ENCODE measurements at regions not wholly inside any gene's neighbourhood (a gene's known extent, or its start where the extent isn't known, plus 50 kb on each side); places are given as distances from the start of the nearest gene placed in this dataset.
A peak's percentile ranks its signal among the peaks of the same experiment; 100 is the strongest.
"Not testable (repeated sequence)": the region's sequence is repeated elsewhere in the genome, so short reads cannot be mapped to it uniquely, and the experiment has no call there.

- no peak for DNase-seq (ENCODE audit: low read depth in 3 of 3, low spot score in 2 of 3)
These were observed 87.1 kb upstream of the KCNA1 start for GRCh38 chr12:4822572-4822971.

- DNase-seq (ENCODE audit: low read depth in 3 of 3, low spot score in 2 of 3), result no peak
These were observed 85.3 kb upstream of the KCNA1 start for GRCh38 chr12:4824380-4824779.

GRCh38 chr12:4825011-4825858 lies 84.5 kb upstream of the KCNA1 start:
- no peak for DNase-seq (ENCODE audit: low read depth in 3 of 3, low spot score in 2 of 3)

DNA sequence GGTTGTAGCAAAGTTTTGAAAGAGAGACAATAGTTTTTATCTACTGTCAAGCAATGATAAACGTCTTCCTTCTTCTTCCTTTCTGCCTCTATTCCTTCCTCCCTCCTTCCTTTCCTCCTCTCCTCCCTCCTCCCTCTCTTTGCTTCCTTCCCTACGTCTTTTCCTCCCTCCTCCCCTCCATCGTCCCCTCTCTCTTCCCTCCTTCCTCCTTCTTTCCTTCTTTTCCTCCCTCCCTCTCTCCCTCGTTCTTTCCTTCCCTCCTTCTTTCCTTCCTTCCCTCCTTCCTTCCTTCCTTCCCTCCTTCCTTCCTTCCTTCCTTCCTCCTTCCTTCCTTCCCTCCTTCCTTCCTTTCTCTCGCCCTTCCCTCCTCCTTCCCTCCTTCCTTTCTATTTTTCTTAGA lies 82.8 kb upstream of the KCNA1 start:
- no peak for DNase-seq (ENCODE audit: low read depth in 3 of 3, low spot score in 2 of 3)

GRCh38 chr12:4828176-4828575 lies 81.5 kb upstream of the KCNA1 start:
- DNase-seq (ENCODE audit: low read depth in 3 of 3, low spot score in 2 of 3), result no peak

- DNase-seq (ENCODE audit: low read depth in 3 of 3, low spot score in 2 of 3), result no peak
These were observed 80.4 kb upstream of the KCNA1 start for GRCh38 chr12:4829161-4829792.

DNA sequence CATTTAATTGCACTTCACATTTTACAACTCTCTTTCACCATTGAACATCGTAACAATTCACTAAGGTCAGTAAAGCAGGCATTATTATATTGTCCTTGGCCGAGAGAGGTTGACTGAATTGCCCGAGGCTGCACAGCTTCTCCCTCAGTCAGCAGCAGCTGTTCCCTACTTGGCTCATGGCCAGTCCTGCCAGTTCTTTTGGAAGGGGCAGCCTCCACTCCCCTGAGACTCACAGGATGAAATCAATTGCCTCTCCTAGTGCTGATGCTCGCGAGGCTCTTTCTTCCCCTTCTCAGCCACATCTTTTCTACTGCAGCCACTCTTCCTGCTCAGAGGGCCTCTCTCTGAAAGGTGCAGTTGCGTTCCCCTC lies 79.9 kb upstream of the KCNA1 start:
- no peak for DNase-seq (ENCODE audit: low read depth in 3 of 3, low spot score in 2 of 3)

DNA sequence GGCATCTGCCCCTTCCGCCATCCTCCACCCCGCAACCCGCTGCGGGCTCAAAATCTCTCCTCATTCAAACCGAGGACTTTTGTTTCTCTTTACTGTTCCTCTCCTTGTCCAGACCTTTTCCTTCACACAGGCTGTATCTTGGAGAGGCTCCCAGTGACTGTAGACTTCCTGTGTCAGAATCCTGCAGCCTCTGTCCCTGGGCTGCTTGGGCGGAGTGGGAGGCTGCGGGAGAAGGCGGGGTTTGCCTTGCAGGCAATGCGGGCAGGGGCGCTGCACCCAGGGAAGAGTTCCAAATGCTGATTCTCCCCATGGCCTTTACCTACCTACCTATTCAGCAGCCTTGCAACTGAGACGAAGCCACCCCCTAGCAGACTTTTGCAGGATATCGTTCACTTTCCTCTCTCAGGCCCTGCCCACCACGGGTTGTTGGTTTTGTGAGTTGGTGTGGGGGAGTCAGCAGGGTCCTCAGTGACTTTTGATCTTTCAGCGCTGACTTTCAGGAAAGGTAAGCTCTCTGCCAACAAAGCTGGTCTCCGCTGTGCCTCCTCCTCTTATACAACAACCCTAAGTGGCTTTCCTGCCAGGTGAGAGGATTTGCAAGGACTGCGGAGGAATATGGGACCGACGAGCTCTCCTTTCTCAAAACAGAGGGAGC lies 79.0 kb upstream of the KCNA1 start:
- no peak for DNase-seq (ENCODE audit: low read depth in 3 of 3, low spot score in 2 of 3)

GRCh38 chr12:4833053-4833452 lies 76.7 kb upstream of the KCNA1 start:
- no peak for DNase-seq (ENCODE audit: low read depth in 3 of 3, low spot score in 2 of 3)

GRCh38 chr12:4833524-4833923 lies 76.2 kb upstream of the KCNA1 start:
- DNase-seq (ENCODE audit: low read depth in 3 of 3, low spot score in 2 of 3), result no peak

DNA sequence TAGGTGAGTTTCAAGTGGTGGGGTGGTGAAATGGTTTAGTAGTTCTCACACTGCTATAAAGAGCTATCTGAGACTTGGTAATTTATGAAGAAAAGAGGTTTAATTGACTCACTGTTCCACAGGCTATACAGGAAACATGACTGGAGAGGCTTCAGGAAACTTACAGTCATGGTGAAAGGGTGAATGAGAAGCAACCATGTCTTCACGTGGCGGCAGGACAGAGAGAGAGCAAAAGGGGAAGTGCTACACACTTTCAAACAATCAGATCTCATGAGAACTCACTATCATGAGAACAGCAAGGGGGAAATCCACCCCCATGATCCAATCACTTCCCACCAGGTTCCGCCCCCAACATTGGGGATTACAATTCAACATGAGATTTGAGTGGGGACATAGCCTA lies 67.3 kb upstream of the KCNA1 start:
- DNase-seq (ENCODE audit: low read depth in 3 of 3, low spot score in 2 of 3), result not testable (repeated sequence)

GRCh38 chr12:4843907-4844306 lies 65.8 kb upstream of the KCNA1 start:
- no peak for DNase-seq (ENCODE audit: low read depth in 3 of 3, low spot score in 2 of 3)

GRCh38 chr12:4847713-4848112 lies 62.0 kb upstream of the KCNA1 start:
- DNase-seq (ENCODE audit: low read depth in 3 of 3, low spot score in 2 of 3), result no peak

GRCh38 chr12:4849115-4849541 lies 60.6 kb upstream of the KCNA1 start:
- DNase-seq (ENCODE audit: low read depth in 3 of 3, low spot score in 2 of 3), result no peak

GRCh38 chr12:4849795-4850345 lies 59.8 kb upstream of the KCNA1 start:
- no peak for DNase-seq (ENCODE audit: low read depth in 3 of 3, low spot score in 2 of 3)

GRCh38 chr12:4850857-4851380 lies 58.8 kb upstream of the KCNA1 start:
- DNase-seq (ENCODE audit: low read depth in 3 of 3, low spot score in 2 of 3), result no peak

DNA sequence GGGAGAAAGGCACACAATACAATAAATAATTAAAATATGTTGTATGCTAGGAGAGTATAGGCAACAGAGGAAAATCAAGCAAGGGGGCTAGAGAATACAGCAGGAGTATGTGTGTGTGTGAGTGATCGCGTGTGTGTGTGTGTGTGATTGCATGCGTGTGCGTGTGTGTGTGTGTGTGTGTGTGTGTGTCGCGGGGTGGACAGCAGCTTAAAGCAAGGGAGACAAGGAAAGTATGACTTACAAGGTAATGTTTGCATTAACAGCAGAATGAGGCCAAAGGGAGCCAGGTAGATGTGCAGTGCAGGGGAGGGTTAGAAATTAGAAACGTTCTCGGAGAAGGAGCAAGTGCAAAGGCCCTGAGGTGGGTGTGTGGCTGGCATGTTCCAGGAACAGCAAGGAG lies 57.4 kb upstream of the KCNA1 start:
- DNase-seq (ENCODE audit: low read depth in 3 of 3, low spot score in 2 of 3), result no peak

DNA sequence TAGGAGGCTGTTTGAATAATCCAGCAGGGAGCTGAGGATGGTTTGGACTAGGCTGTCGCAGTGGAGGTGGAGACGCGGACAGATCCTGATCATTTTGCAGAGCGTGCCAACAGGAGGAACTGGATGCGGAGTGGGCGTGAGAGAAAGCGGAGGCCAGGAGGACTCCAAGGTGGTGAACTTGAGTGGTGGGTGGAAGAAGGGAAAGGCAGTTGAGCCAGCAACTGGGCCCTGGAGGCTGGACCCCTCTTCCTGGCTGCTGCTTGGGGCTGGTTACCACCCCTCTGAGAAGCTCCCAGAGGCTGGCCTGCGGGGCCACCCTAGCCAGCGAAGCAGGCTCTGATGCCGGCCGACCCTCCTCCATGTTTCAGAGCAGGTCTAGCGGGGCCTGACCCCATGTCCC lies 56.8 kb upstream of the KCNA1 start:
- DNase-seq (ENCODE audit: low read depth in 3 of 3, low spot score in 2 of 3), result no peak

GRCh38 chr12:4855121-4855924 lies 54.4 kb upstream of the KCNA1 start:
- peak; percentile 65 to 76 (median 74) for DNase-seq (ENCODE audit: low read depth in 3 of 3, low spot score in 2 of 3)

GRCh38 chr12:4856596-4856995 lies 53.1 kb upstream of the KCNA1 start:
- DNase-seq (ENCODE audit: low read depth in 3 of 3, low spot score in 2 of 3), result no peak
